Chondrocyte (in vitro differentiated cells): ENCODE measurements at regions not wholly inside any gene's neighbourhood (a gene's known extent, or its start where the extent isn't known, plus 50 kb on each side); places are given as distances from the start of the nearest gene placed in this dataset.
"Not testable (repeated sequence)": the region's sequence is repeated elsewhere in the genome, so short reads cannot be mapped to it uniquely, and the experiment has no call there.

Source experiments
- DNase-seq: peaks from one replicate; pipeline ENCODE4 v3.0.0; 2021; ENCODE audit warnings: mixed read lengths, low spot score
- H3K27ac Mint-ChIP-seq: one replicate; pipeline ENCODE4 v1.8.0; 2021; ENCODE audit warnings: mild to moderate bottlenecking, moderate library complexity, mixed read lengths; ENCODE audit not compliant: unreplicated experiment
- H3K27me3 Mint-ChIP-seq: 2 replicates; pipeline ENCODE4 v1.8.0; 2021; ENCODE audit warnings: low read depth, mixed read lengths
- H3K36me3 Mint-ChIP-seq: 2 replicates; pipeline ENCODE4 v1.8.0; 2021; ENCODE audit warnings: low read depth, mixed read lengths
- H3K4me1 Mint-ChIP-seq: 2 replicates; pipeline ENCODE4 v1.8.0; 2021; ENCODE audit warnings: low read depth, mild to moderate bottlenecking, mixed read lengths
- H3K4me3 Mint-ChIP-seq: one replicate; pipeline ENCODE4 v1.8.0; 2021; ENCODE audit warnings: mild to moderate bottlenecking, moderate library complexity, mixed read lengths; ENCODE audit not compliant: unreplicated experiment
- H3K9me3 Mint-ChIP-seq: 2 replicates; pipeline ENCODE4 v1.8.0; 2021; ENCODE audit warnings: low read depth, mixed read lengths
- TF ChIP-seq, protein P1 (sequence below): fragments of 200-600 bp; sonication (generic); IDR thresholded peaks from 2 replicates; pipeline ENCODE4 v1.5.0; 2021; ENCODE audit warnings: antibody characterized with exemption, mild to moderate bottlenecking, moderate library complexity

DNA sequence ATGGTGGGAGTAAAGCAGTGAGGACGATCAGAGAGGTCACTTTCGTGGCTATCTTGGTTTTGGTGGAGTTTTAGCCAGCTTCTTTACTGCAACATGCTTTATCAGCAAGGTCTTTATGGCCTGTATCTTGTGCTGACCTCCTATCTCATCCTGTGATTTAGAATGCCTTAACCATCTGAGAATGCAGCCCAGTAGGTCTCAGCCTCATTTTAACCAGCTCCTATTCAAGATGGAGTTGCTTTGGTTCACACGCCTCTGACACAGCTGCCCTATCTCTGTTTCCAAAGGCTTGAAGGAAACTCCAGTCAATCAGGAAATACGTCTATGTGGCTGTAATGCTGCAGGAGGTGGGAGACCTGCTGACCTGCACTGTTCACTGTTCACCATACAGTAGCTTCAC is 146.1 kb upstream of the POGK start:
- DNase-seq = no peak
- H3K4me3 Mint-ChIP-seq = no peak overlapping the region
- no peaks in the 10 kb centered on the region for H3K4me1 Mint-ChIP-seq
- no peaks in the 10 kb centered on the region for H3K36me3 Mint-ChIP-seq
- H3K27me3 Mint-ChIP-seq = peaks cover 2% of the 10 kb centered on the region
- no peak overlapping the region for H3K27ac Mint-ChIP-seq
- no peaks in the 10 kb centered on the region for H3K9me3 Mint-ChIP-seq
- TF ChIP-seq, protein P1, sequence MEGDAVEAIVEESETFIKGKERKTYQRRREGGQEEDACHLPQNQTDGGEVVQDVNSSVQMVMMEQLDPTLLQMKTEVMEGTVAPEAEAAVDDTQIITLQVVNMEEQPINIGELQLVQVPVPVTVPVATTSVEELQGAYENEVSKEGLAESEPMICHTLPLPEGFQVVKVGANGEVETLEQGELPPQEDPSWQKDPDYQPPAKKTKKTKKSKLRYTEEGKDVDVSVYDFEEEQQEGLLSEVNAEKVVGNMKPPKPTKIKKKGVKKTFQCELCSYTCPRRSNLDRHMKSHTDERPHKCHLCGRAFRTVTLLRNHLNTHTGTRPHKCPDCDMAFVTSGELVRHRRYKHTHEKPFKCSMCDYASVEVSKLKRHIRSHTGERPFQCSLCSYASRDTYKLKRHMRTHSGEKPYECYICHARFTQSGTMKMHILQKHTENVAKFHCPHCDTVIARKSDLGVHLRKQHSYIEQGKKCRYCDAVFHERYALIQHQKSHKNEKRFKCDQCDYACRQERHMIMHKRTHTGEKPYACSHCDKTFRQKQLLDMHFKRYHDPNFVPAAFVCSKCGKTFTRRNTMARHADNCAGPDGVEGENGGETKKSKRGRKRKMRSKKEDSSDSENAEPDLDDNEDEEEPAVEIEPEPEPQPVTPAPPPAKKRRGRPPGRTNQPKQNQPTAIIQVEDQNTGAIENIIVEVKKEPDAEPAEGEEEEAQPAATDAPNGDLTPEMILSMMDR = no peak

DNA sequence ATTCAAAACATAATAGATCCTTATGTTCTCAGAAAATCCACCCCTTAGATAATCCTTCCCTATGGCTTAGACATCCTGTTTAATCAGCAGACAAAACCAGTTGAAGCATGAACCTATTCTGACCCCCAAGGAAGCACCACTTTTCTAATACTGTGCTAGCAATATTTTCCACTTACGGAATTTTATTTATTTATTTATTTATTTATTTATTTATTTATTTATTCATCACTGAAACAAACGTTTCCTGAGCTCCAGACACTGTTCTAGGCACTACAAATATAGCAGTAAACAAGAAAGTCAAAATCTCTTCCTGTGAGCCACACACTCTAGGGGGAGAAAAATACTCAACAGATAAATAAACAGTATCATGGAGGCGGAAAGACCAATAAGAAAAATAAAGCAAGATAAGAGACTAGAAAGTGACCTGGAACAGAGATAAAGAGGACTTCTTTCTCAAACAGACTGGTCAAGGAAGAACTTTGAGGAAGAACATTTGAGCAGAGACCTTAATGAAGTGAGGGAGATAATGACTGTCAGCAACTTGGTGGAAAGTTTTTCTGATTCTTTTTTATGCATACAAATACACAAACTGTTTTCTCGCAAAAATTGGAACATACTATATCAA is 145.5 kb upstream of the POGK start:
- no peaks in the 10 kb centered on the region for H3K36me3 Mint-ChIP-seq

DNA sequence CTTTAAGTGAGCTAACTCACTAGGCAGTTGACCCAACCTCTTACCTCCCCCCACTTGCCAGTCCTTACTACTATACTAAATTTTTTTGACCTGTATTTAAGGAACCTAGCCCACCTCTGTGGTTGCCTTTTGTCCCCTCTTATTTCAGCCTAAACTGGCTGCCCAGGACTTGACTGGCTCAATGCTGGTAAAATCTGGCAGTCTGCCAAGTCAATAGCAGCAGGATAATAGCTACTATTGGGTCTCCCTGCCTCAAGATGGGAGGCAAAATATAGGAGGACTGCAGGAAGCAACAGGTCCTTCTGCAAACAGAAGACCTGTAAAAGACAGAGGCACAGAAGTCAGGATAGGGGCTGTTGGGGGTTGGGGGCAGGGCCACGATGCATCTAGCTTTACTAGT is 144.2 kb upstream of the POGK start:
- DNase-seq = no peak
- Mint-ChIP-seq H3K9me3 (no peaks in the 10 kb centered on the region), H3K27ac (no peak overlapping the region), H3K4me1 (no peaks in the 10 kb centered on the region), H3K36me3 (no peaks in the 10 kb centered on the region), H3K4me3 (no peak overlapping the region), H3K27me3 (peaks cover 3% of the 10 kb centered on the region)
- TF ChIP-seq, protein P1 = no peak

More for the DNA sequence above, 145.5 kb upstream of the POGK start:
- Mint-ChIP-seq H3K4me3 (no peak overlapping the region), H3K27ac (no peak overlapping the region), H3K4me1 (no peaks in the 10 kb centered on the region), H3K27me3 (no peaks in the 10 kb centered on the region), H3K9me3 (no peaks in the 10 kb centered on the region)
- TF ChIP-seq, protein P1 = no peak
- DNase-seq = no peak

DNA sequence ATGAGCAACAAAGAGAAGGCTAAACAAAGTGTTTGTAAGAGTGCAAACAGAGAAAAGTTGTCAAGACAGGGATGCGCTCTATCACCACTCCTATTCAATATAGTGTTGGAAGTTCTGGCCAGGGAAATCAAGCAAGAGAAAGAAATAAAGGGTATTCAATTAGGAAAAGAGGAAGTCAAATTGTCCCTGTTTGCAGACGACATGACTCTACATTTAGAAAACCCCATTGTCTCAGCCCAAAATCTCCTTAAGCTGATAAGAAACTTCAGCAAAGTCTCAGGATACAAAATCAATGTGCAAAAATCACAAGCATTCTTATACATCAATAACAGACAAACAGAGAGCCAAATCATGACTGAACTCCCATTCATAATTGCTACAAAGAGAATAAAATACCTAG is 143.4 kb upstream of the POGK start:
- DNase-seq, H3K27me3 Mint-ChIP-seq, H3K4me1 Mint-ChIP-seq, H3K4me3 Mint-ChIP-seq, H3K27ac Mint-ChIP-seq, H3K9me3 Mint-ChIP-seq, H3K36me3 Mint-ChIP-seq: not testable (repeated sequence)

DNA sequence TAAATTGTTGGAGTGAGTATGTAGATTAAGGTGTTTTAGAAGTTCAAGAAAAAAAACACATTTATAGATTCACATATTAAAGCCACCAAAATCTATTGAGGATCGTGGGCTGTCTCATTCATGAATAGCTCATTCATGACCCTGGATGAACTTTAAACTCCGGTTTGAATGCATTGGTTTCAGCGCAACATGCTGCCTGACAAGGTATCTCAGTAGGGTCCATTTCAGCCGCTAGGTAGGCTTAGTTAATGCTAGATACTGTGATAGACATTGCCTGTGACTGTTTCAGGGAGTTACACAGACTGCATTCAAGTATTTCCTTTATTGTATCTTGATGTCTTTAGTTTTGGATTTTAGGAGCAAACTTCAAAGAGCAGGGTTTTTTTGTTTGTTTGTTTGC is 140.5 kb upstream of the POGK start:
- peaks cover 7% of the 10 kb centered on the region for H3K27me3 Mint-ChIP-seq
- no peak for DNase-seq
- TF ChIP-seq, protein P1 = no peak
- H3K9me3 Mint-ChIP-seq = no peaks in the 10 kb centered on the region
- H3K36me3 Mint-ChIP-seq = no peaks in the 10 kb centered on the region
- H3K4me3 Mint-ChIP-seq = no peak overlapping the region
- no peak overlapping the region for H3K27ac Mint-ChIP-seq
- H3K4me1 Mint-ChIP-seq = no peaks in the 10 kb centered on the region

DNA sequence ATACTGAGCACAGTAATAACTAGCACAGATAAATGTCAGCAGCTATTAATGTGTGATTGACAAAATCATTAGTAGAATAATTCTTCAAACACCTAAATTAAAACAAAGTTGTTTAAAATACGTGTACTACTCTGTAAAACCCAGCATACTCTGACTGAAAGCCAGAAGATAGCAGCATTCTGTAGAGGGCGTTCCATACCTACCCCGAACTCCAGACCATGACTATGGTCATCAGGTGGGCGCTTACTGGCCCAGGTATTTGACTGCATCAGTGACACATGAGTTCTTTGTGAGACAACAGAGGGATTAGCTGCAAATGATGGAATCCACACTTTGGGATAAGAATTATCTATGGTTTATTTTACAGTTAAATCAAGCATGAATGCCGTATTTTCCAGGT is 139.7 kb upstream of the POGK start:
- Mint-ChIP-seq H3K27ac (no peak overlapping the region), H3K27me3 (peaks cover 7% of the 10 kb centered on the region), H3K4me1 (no peaks in the 10 kb centered on the region), H3K9me3 (no peaks in the 10 kb centered on the region), H3K36me3 (no peaks in the 10 kb centered on the region), H3K4me3 (no peak overlapping the region)
- TF ChIP-seq, protein P1 = no peak
- no peak for DNase-seq
